HepG2 (cell line): ENCODE measurements at regions not wholly inside any gene's neighbourhood (a gene's known extent, or its start where the extent isn't known, plus 50 kb on each side); places are given as distances from the start of the nearest gene placed in this dataset.

Experiments used
- ATAC-seq: fragments of 200-7000 bp; cut with Tn5 transposase; 3 replicates; pipeline ENCODE4 v1.9.1; 2020; ENCODE audit warnings: mild to moderate bottlenecking, moderate library complexity
- BruUV-seq: library from RNA; stranded (reverse); fragments of 400-500 nt; replicated peaks from 2 replicates; lab custom pipeline; 2021; lab: Mats Ljungman, UMichigan
- CTCF ChIA-PET: fragments of 300-600 bp; formaldehyde crosslinking; extraction: SDS; loops from one replicate; lab custom pipeline; 2021; ENCODE audit warnings: low total read pairs, inconsistent platforms, low intra/inter-chr PET ratio; lab: Yijun Ruan, JAX
- POLR2A ChIA-PET: fragments of 350-600 bp; sonication (Branson Sonifier 250); formaldehyde crosslinking; loops from one replicate; lab custom pipeline; 2020; ENCODE audit warnings: antibody characterized with exemption, inconsistent platforms; lab: Yijun Ruan, JAX
- DNase-seq: peaks from one replicate; pipeline ENCODE4 v3.0.0-alpha.2; 2015; ENCODE audit warnings: low spot score
- FAIRE-seq: peaks from 3 replicates; lab custom pipeline; 2011; peaks lifted over from hg19 to GRCh38; lab: Jason Lieb, UNC
- H2AFZ ChIP-seq: one replicate; pipeline ENCODE4 v1.6.1; 2011; ENCODE audit warnings: low read length, inconsistent platforms
- H3K27ac ChIP-seq: fragments of 300-600 bp; 3 replicates; pipeline ENCODE4 v1.8.0; 2011; ENCODE audit warnings: mixed run types, mild to moderate bottlenecking, mixed read lengths, low read length, inconsistent platforms; ENCODE audit not compliant: insufficient read depth; ENCODE audit errors: extremely low read length
- H3K27me3 ChIP-seq, 2 experiments: fragments of 200-600 bp in 1 of 2; 2 replicates in 1 of 2; 3 replicates in 1 of 2; pipeline versions ENCODE4 v1.6.0 to v1.8.0; 2011; ENCODE audit warnings: low read length in 2 of 2, mild to moderate bottlenecking in 2 of 2, moderate library complexity in 2 of 2, inconsistent platforms in 1 of 2; ENCODE audit not compliant: insufficient read depth in 2 of 2, control insufficient read depth in 1 of 2
- H3K36me3 ChIP-seq, 2 experiments: fragments of 200-600 bp in 1 of 2; replicated peaks in 1 of 2; 2 replicates in 1 of 2; 3 replicates in 1 of 2; pipeline versions ENCODE4 v1.5.1 to v1.8.0; 2011; ENCODE audit warnings: low read length in 2 of 2, inconsistent platforms in 1 of 2; ENCODE audit not compliant: insufficient read depth in 2 of 2, control insufficient read depth in 1 of 2
- H3K4me1 ChIP-seq: 2 replicates; pipeline ENCODE4 v1.5.1; 2012; ENCODE audit warnings: low read length, inconsistent platforms; ENCODE audit not compliant: insufficient read depth
- H3K4me2 ChIP-seq: 2 replicates; pipeline ENCODE4 v1.6.0; 2011; ENCODE audit warnings: low read depth, low read length, inconsistent platforms
- H3K4me3 ChIP-seq, 3 experiments: fragments of 200-600 bp in 1 of 3; sonication (generic), shearing (Covaris generic) in 1 of 3; replicated peaks in 1 of 3; 2 replicates each; pipeline ENCODE4 v1.5.1; 2011 to 2016; ENCODE audit warnings: low read length in 3 of 3, inconsistent platforms in 2 of 3, low read depth in 2 of 3, mild to moderate bottlenecking in 2 of 3, control low read depth in 1 of 3, mixed read lengths in 1 of 3; ENCODE audit not compliant: insufficient read depth in 1 of 3
- H3K79me2 ChIP-seq: one replicate; pipeline ENCODE4 v1.6.1; 2011; ENCODE audit warnings: low read length, inconsistent platforms; ENCODE audit not compliant: insufficient read depth
- H3K9ac ChIP-seq: 2 replicates; pipeline ENCODE4 v1.6.0; 2011; ENCODE audit warnings: mild to moderate bottlenecking, low read depth, low read length, inconsistent platforms; ENCODE audit not compliant: insufficient read depth
- H3K9me3 ChIP-seq: 2 replicates; pipeline ENCODE4 v1.5.1; 2012; ENCODE audit warnings: mild to moderate bottlenecking, low read length
- H4K20me1 ChIP-seq: 2 replicates; pipeline ENCODE4 v1.6.0; 2011; ENCODE audit warnings: inconsistent platforms, mild to moderate bottlenecking, low read length, moderate library complexity; ENCODE audit not compliant: insufficient read depth
- CHD4 ChIP-seq: fragments of 200-600 bp; sonication (generic); IDR thresholded peaks from 2 replicates; pipeline ENCODE4 v1.7.0; 2017; ENCODE audit warnings: mild to moderate bottlenecking, low read length, borderline replicate concordance
- ESRRA ChIP-seq: sonication (generic); formaldehyde crosslinking; IDR thresholded peaks from 2 replicates; pipeline ENCODE4 v1.5.1; 2020; ENCODE audit warnings: mild to moderate bottlenecking, low read depth, missing genetic modification reagents
- HMG20A ChIP-seq: IDR thresholded peaks from 2 replicates; pipeline ENCODE4 v1.6.1; 2016; ENCODE audit warnings: borderline replicate concordance
- JARID2 ChIP-seq: sonication (generic); formaldehyde crosslinking; IDR thresholded peaks from 2 replicates; pipeline ENCODE4 v1.8.1; 2023; ENCODE audit warnings: missing genetic modification reagents, inconsistent platforms; ENCODE audit not compliant: insufficient replicate concordance
- MBNL3 ChIP-seq: fragments of 250-450 bp; sonication (Bioruptor Pico); conservative IDR thresholded peaks from 2 replicates; pipeline ENCODE4 v1.8.0; 2022; ENCODE audit warnings: mild to moderate bottlenecking, inconsistent platforms
- NAIF1 ChIP-seq: sonication (generic); formaldehyde crosslinking; IDR thresholded peaks from 2 replicates; pipeline ENCODE4 v1.5.0; 2020; ENCODE audit warnings: mild to moderate bottlenecking, missing genetic modification reagents, borderline replicate concordance
- PPARG ChIP-seq: conservative IDR thresholded peaks from 2 replicates; pipeline ENCODE4 v1.6.1; 2016; ENCODE audit warnings: missing biosample characterization, missing genetic modification reagents
- RFX1 ChIP-seq: fragments of 450-650 bp; IDR thresholded peaks from 2 replicates; pipeline ENCODE4 v1.6.1; 2017
- ZFP37 ChIP-seq: sonication (generic); formaldehyde crosslinking; IDR thresholded peaks from 2 replicates; pipeline ENCODE4 v1.4.0; 2020; ENCODE audit warnings: missing genetic modification reagents, borderline replicate concordance
- ZFP41 ChIP-seq: sonication (generic); formaldehyde crosslinking; IDR thresholded peaks from 2 replicates; pipeline ENCODE4 v1.4.0; 2020; ENCODE audit warnings: mild to moderate bottlenecking, missing genetic modification reagents, borderline replicate concordance
- ZNF205 ChIP-seq: IDR thresholded peaks from 2 replicates; pipeline ENCODE4 v1.6.1; 2018; ENCODE audit warnings: missing biosample characterization, missing genetic modification reagents
- ZNF30 ChIP-seq: sonication (generic); formaldehyde crosslinking; IDR thresholded peaks from 2 replicates; pipeline ENCODE4 v1.5.0; 2020; ENCODE audit warnings: mild to moderate bottlenecking, missing genetic modification reagents
- ZNF350 ChIP-seq: sonication (generic); formaldehyde crosslinking; IDR thresholded peaks from 2 replicates; pipeline ENCODE4 v1.4.0; 2020; ENCODE audit warnings: mild to moderate bottlenecking, low read depth, missing genetic modification reagents, borderline replicate concordance
- ZNF503 ChIP-seq: sonication (generic); formaldehyde crosslinking; IDR thresholded peaks from 2 replicates; pipeline ENCODE4 v1.4.0; 2020; ENCODE audit warnings: missing genetic modification reagents
- ZNF766 ChIP-seq: sonication (generic); formaldehyde crosslinking; IDR thresholded peaks from 2 replicates; pipeline ENCODE4 v1.5.0; 2020; ENCODE audit warnings: missing genetic modification reagents, borderline replicate concordance
- WGBS: methylation state at CpG from one replicate; pipeline ENCODE4 v1.1.6; 2017; ENCODE audit warnings: low lambda C conversion rate; 5-methylcytosine and 5-hydroxymethylcytosine counted together
- in situ Hi-C: cut with HindIII; loops from 2 replicates; pipeline ENCODE4 v1.10.0; 2017; ENCODE audit warnings: low pct_unique_long_range_greater_than_20kb; ENCODE audit not compliant: extremely low pct_ligation_motif_present
- intact Hi-C: fragments of 100-400 bp; cut with micrococcal nuclease; formaldehyde crosslinking; loops from one replicate; pipeline ENCODE4 v1.10.0; 2022; ENCODE audit not compliant: unreplicated experiment
- TF ChIP-seq, protein P1 (sequence below): sonication (generic); formaldehyde crosslinking; IDR thresholded peaks from 2 replicates; pipeline ENCODE4 v1.5.1; 2020; ENCODE audit warnings: mild to moderate bottlenecking, missing genetic modification reagents, moderate library complexity

- no peak overlapping the region for H3K4me3 ChIP-seq
- H3K4me2 ChIP-seq, result no peak overlapping the region
- TF ChIP-seq PPARG (CRISPR knock-in tag) (no peak), RFX1 (no peak), ESRRA (no peak), ZNF350 (CRISPR knock-in tag) (no peak), CHD4 (no peak), JARID2 (CRISPR knock-in tag) (no peak), ZNF205 (CRISPR knock-in tag) (no peak)
- TF ChIP-seq, all 625 proteins: peak for 0
- Histone ChIP-seq H3K79me2 (no peaks in the 10 kb centered on the region), H3K27me3 (no peaks in the 10 kb centered on the region; a peak in 1 of 5 replicates), H3K4me1 (no peaks in the 10 kb centered on the region), H2AFZ (no peak overlapping the region), H3K27ac (no peak overlapping the region), H3K36me3 (no peaks in the 10 kb centered on the region), H4K20me1 (no peaks in the 10 kb centered on the region), H3K9me3 (no peaks in the 10 kb centered on the region), H3K9ac (no peak overlapping the region)
- CTCF ChIA-PET, result no interaction called here
- POLR2A ChIA-PET, result no interaction called here
- no peak for FAIRE-seq
- no peak for DNase-seq
- in situ Hi-C loops (no loop called here), intact Hi-C loops (no loop called here)
- no peak for ATAC-seq
- no TSS peak for BruUV-seq
These were observed 345.4 kb downstream of the STIM2 start for GRCh38 chr4:27206009-27206408.

DNA sequence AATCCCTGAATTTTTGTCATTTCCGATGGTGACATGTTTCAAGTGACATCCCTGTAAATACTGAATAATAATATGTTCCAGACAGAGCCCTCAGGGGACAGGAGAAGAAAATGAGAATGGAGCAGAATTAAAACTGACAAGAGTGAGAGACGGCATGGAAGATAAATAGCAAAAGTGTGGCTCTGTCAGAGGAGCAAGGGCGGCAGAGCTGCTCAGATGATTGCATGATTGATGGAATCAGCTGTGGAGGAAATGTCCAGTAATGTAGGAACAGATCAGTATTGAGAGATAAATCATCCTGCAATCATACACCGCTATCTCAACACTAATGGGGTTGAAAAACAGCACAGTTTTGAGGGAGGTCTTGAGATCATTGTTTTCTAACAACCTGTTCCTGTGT, 350.3 kb downstream of the STIM2 start:
- Histone ChIP-seq H3K4me3 (no peak overlapping the region), H3K9me3 (no peaks in the 10 kb centered on the region), H3K27ac (no peak overlapping the region), H3K9ac (no peak overlapping the region), H3K27me3 (no peaks in the 10 kb centered on the region; a peak in 1 of 5 replicates), H2AFZ (no peak overlapping the region), H3K4me1 (no peaks in the 10 kb centered on the region), H3K36me3 (no peaks in the 10 kb centered on the region), H3K4me2 (no peak overlapping the region), H3K79me2 (no peaks in the 10 kb centered on the region), H4K20me1 (no peaks in the 10 kb centered on the region)
- DNase-seq (no peak), ATAC-seq (no peak), FAIRE-seq (no peak)
- BruUV-seq, result no TSS peak
- intact Hi-C loops, result no loop called here
- ChIA-PET CTCF (no interaction called here), POLR2A (no interaction called here)
- in situ Hi-C loops, result no loop called here
- 4% methylated on average over 4 of the region's 4 CpGs for WGBS
- TF ChIP-seq HMG20A (no peak), ZNF30 (CRISPR knock-in tag) (no peak), ZFP41 (CRISPR knock-in tag) (no peak), NAIF1 (CRISPR knock-in tag) (no peak), ZFP37 (CRISPR knock-in tag) (no peak), MBNL3 (CRISPR knock-in tag) (no peak), ZNF766 (CRISPR knock-in tag) (no peak), ZNF503 (no peak)
- TF ChIP-seq, protein P1, sequence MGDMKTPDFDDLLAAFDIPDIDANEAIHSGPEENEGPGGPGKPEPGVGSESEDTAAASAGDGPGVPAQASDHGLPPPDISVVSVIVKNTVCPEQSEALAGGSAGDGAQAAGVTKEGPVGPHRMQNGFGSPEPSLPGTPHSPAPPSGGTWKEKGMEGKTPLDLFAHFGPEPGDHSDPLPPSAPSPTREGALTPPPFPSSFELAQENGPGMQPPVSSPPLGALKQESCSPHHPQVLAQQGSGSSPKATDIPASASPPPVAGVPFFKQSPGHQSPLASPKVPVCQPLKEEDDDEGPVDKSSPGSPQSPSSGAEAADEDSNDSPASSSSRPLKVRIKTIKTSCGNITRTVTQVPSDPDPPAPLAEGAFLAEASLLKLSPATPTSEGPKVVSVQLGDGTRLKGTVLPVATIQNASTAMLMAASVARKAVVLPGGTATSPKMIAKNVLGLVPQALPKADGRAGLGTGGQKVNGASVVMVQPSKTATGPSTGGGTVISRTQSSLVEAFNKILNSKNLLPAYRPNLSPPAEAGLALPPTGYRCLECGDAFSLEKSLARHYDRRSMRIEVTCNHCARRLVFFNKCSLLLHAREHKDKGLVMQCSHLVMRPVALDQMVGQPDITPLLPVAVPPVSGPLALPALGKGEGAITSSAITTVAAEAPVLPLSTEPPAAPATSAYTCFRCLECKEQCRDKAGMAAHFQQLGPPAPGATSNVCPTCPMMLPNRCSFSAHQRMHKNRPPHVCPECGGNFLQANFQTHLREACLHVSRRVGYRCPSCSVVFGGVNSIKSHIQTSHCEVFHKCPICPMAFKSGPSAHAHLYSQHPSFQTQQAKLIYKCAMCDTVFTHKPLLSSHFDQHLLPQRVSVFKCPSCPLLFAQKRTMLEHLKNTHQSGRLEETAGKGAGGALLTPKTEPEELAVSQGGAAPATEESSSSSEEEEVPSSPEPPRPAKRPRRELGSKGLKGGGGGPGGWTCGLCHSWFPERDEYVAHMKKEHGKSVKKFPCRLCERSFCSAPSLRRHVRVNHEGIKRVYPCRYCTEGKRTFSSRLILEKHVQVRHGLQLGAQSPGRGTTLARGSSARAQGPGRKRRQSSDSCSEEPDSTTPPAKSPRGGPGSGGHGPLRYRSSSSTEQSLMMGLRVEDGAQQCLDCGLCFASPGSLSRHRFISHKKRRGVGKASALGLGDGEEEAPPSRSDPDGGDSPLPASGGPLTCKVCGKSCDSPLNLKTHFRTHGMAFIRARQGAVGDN (CRISPR knock-in tag), result no peak
